ENCODE measurements at regions not wholly inside any gene's neighbourhood (a gene's known extent, or its start where the extent isn't known, plus 50 kb on each side); places are given as distances from the start of the nearest gene placed in this dataset.

DNA sequence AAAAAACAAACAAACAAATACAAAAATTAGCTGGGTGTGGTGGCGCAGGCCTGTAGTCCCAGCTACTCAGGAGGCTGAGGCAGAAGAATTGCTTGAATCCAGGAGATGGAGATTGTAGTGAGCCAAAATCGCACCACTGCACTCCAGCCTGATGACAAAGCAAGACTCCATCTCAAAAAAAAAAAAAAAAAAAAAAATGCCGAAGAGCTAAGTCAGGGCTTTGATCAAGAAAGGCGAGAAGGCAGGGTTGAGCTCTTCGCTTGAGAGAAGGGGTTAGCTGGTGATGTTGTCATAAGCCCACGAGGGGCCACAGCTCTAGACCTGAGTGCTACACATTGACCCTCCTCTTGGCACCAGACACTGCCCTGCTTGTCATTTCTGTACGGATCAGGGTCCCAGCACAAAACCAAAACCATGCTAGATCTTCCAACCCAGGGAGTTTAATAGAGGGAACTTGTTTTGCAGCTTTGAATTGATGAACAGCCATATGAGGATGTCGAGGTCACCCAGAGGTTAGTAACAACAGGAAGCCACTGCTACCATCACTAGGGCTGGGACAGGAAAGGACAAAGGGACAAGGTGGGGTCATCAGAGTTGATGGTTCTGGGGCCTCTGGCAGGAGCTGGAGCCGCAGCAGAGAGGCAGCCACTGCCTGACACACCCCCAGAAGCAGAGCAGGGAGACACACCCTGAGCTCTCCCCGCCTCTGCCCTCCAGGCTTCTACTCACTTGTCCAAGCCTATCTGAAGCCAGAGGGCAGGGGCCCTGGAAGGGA lies 122.7 kb downstream of the SNX5 start:
- no peak for TF ChIP-seq POLR2AphosphoS5 (IDR thresholded peaks at IDR 0.05)
- TF ChIP-seq TAF1 (IDR thresholded peaks at IDR 0.05; ENCODE audit: low read depth) = no peak
- H3K27me3 ChIP-seq (ENCODE audit: insufficient read depth, low read depth, low read length) = no peaks in the 10 kb centered on the region
- H2AFZ ChIP-seq (ENCODE audit: low read depth, low read length) = no peak overlapping the region
- no peak overlapping the region for H3K4me3 ChIP-seq (ENCODE audit: low read length)
- H3K79me2 ChIP-seq (replicated peaks; ENCODE audit: insufficient read depth, low read length) = no peaks in the 10 kb centered on the region
- H3K36me3 ChIP-seq (ENCODE audit: insufficient read depth, low read length) = no peaks in the 10 kb centered on the region
- H3K9me2 ChIP-seq (ENCODE audit: insufficient read depth, low read length) = no peaks in the 10 kb centered on the region
- H3K9ac ChIP-seq (ENCODE audit: low read length) = no peak overlapping the region
- H3K27ac ChIP-seq (ENCODE audit: low read length) = no peak overlapping the region
- H4K20me1 ChIP-seq (ENCODE audit: insufficient read depth) = no peaks in the 10 kb centered on the region
- no peak overlapping the region for H3K4me2 ChIP-seq (ENCODE audit: low read length)
- H3F3A ChIP-seq (ENCODE audit: insufficient read depth, low read length, poor library complexity, severe bottlenecking) = no peaks in the 10 kb centered on the region
- H3K9me3 ChIP-seq (ENCODE audit: low read length) = no peaks in the 10 kb centered on the region

- no peaks in the 10 kb centered on the region for H3F3A ChIP-seq (ENCODE audit: insufficient read depth, low read length, poor library complexity, severe bottlenecking)
- no peak overlapping the region for H3K4me3 ChIP-seq (ENCODE audit: low read length)
- no peaks in the 10 kb centered on the region for H3K79me2 ChIP-seq (replicated peaks; ENCODE audit: insufficient read depth, low read length)
- H2AFZ ChIP-seq (ENCODE audit: low read depth, low read length) = no peak overlapping the region
- no peaks in the 10 kb centered on the region for H3K9me2 ChIP-seq (ENCODE audit: insufficient read depth, low read length)
- H3K27ac ChIP-seq (ENCODE audit: low read length) = no peak overlapping the region
- TF ChIP-seq POLR2AphosphoS5 (IDR thresholded peaks at IDR 0.05) = no peak
- TF ChIP-seq MXI1 (conservative IDR thresholded peaks at IDR 0.05; ENCODE audit: poor library complexity, severe bottlenecking) = no peak
- TF ChIP-seq CTCF (IDR thresholded peaks at IDR 0.05; ENCODE audit: poor library complexity, severe bottlenecking) = no peak
- TF ChIP-seq RAD21 (conservative IDR thresholded peaks at IDR 0.05) = no peak
- no peak for TF ChIP-seq EP300 (conservative IDR thresholded peaks at IDR 0.05; ENCODE audit: poor library complexity, severe bottlenecking)
- no peak for TF ChIP-seq EZH2 (IDR thresholded peaks at IDR 0.05; ENCODE audit: borderline replicate concordance, insufficient read depth, low read length, poor library complexity, severe bottlenecking)
- TF ChIP-seq, protein P1, sequence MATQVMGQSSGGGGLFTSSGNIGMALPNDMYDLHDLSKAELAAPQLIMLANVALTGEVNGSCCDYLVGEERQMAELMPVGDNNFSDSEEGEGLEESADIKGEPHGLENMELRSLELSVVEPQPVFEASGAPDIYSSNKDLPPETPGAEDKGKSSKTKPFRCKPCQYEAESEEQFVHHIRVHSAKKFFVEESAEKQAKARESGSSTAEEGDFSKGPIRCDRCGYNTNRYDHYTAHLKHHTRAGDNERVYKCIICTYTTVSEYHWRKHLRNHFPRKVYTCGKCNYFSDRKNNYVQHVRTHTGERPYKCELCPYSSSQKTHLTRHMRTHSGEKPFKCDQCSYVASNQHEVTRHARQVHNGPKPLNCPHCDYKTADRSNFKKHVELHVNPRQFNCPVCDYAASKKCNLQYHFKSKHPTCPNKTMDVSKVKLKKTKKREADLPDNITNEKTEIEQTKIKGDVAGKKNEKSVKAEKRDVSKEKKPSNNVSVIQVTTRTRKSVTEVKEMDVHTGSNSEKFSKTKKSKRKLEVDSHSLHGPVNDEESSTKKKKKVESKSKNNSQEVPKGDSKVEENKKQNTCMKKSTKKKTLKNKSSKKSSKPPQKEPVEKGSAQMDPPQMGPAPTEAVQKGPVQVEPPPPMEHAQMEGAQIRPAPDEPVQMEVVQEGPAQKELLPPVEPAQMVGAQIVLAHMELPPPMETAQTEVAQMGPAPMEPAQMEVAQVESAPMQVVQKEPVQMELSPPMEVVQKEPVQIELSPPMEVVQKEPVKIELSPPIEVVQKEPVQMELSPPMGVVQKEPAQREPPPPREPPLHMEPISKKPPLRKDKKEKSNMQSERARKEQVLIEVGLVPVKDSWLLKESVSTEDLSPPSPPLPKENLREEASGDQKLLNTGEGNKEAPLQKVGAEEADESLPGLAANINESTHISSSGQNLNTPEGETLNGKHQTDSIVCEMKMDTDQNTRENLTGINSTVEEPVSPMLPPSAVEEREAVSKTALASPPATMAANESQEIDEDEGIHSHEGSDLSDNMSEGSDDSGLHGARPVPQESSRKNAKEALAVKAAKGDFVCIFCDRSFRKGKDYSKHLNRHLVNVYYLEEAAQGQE (IDR thresholded peaks at IDR 0.05; ENCODE audit: borderline replicate concordance) = no peak
- no peak for TF ChIP-seq SMC3 (conservative IDR thresholded peaks at IDR 0.05; ENCODE audit: poor library complexity)
- TF ChIP-seq TAF1 (IDR thresholded peaks at IDR 0.05; ENCODE audit: low read depth) = no peak
- no peaks in the 10 kb centered on the region for H3K27me3 ChIP-seq (ENCODE audit: insufficient read depth, low read depth, low read length)
- H3K4me2 ChIP-seq (ENCODE audit: low read length) = no peak overlapping the region
- no peak overlapping the region for H3K9ac ChIP-seq (ENCODE audit: low read length)
- H3K9me3 ChIP-seq (ENCODE audit: low read length) = no peaks in the 10 kb centered on the region
- H4K20me1 ChIP-seq (ENCODE audit: insufficient read depth) = no peaks in the 10 kb centered on the region
- no peaks in the 10 kb centered on the region for H3K36me3 ChIP-seq (ENCODE audit: insufficient read depth, low read length)
These were observed 123.9 kb downstream of the SNX5 start for GRCh38 chr20:17844549-17845298.

All from neural cell (in vitro differentiated cells).